Neutrophil (primary cell): ENCODE measurements at regions not wholly inside any gene's neighbourhood (a gene's known extent, or its start where the extent isn't known, plus 50 kb on each side); places are given as distances from the start of the nearest gene placed in this dataset.

Experiments used
- H3K27ac ChIP-seq: fragments of 200-600 bp; sonication (generic); 2 replicates; pipeline ENCODE4 v1.5.1; 2016; ENCODE audit warnings: mild to moderate bottlenecking, moderate library complexity
- H3K27me3 ChIP-seq: fragments of 200-600 bp; sonication (generic); 2 replicates; pipeline ENCODE4 v1.6.0; 2016; ENCODE audit warnings: mild to moderate bottlenecking
- H3K36me3 ChIP-seq: fragments of 200-600 bp; sonication (generic); 2 replicates; pipeline ENCODE4 v1.5.1; 2017
- H3K4me1 ChIP-seq, 2 experiments: fragments of 200-600 bp in 1 of 2; sonication (generic) in 1 of 2; 1 replicate in 1 of 2; 2 replicates in 1 of 2; pipeline versions ENCODE4 v1.5.1 to v1.6.1; 2013 to 2016; ENCODE audit warnings: low read depth in 1 of 2, low read length in 1 of 2, mild to moderate bottlenecking in 1 of 2, moderate library complexity in 1 of 2; ENCODE audit not compliant: control insufficient read depth in 1 of 2, insufficient read depth in 1 of 2
- H3K4me3 ChIP-seq, 2 experiments: fragments of 200-600 bp in 1 of 2; sonication (generic) in 1 of 2; 1 replicate in 1 of 2; 2 replicates in 1 of 2; pipeline ENCODE4 v1.5.1; 2013 to 2016; ENCODE audit warnings: low read depth in 1 of 2, low read length in 1 of 2, mild to moderate bottlenecking in 1 of 2, moderate library complexity in 1 of 2
- H3K9me3 ChIP-seq: fragments of 200-600 bp; sonication (generic); 2 replicates; pipeline ENCODE4 v1.5.1; 2016
- CTCF ChIP-seq: fragments of 200-600 bp; sonication (generic); IDR thresholded peaks from 2 replicates; pipeline ENCODE4 v1.5.1; 2016; ENCODE audit warnings: antibody characterized with exemption

GRCh38 chr3:94615275-94616065, 552.6 kb downstream of the NSUN3 start:
- Histone ChIP-seq H3K4me3 (no peak overlapping the region), H3K4me1 (no peaks in the 10 kb centered on the region), H3K36me3 (no peaks in the 10 kb centered on the region), H3K27me3 (no peaks in the 10 kb centered on the region), H3K9me3 (no peaks in the 10 kb centered on the region), H3K27ac (no peak overlapping the region)
- no peak for TF ChIP-seq CTCF

GRCh38 chr3:94616833-94617232, 554.0 kb downstream of the NSUN3 start:
- no peak overlapping the region for H3K4me3 ChIP-seq
- H3K27me3 ChIP-seq = no peaks in the 10 kb centered on the region
- H3K9me3 ChIP-seq = no peaks in the 10 kb centered on the region
- no peak overlapping the region for H3K27ac ChIP-seq
- TF ChIP-seq CTCF = no peak
- no peaks in the 10 kb centered on the region for H3K4me1 ChIP-seq
- no peaks in the 10 kb centered on the region for H3K36me3 ChIP-seq

DNA sequence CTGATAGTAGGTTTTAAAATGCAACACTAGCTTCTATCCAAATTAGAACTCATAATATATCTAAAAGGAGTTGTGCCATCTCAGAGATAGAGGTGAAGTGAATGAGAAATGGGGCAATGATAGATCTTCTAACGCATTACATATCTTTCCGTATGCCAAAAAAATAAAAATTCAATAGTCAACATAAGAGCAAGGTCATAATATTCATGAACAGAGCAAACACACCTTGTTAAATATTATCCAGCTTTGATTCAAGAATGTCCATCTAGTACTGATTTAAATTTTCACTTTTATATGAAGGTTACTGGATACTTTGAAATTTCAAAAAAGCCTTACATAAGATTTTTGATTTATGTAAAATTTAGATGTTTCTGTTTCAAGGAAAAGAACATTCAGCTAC, 554.5 kb downstream of the NSUN3 start:
- Histone ChIP-seq H3K36me3 (no peaks in the 10 kb centered on the region), H3K4me3 (no peak overlapping the region), H3K27ac (no peak overlapping the region), H3K27me3 (no peaks in the 10 kb centered on the region), H3K9me3 (no peaks in the 10 kb centered on the region), H3K4me1 (no peaks in the 10 kb centered on the region)
- TF ChIP-seq CTCF = no peak

DNA sequence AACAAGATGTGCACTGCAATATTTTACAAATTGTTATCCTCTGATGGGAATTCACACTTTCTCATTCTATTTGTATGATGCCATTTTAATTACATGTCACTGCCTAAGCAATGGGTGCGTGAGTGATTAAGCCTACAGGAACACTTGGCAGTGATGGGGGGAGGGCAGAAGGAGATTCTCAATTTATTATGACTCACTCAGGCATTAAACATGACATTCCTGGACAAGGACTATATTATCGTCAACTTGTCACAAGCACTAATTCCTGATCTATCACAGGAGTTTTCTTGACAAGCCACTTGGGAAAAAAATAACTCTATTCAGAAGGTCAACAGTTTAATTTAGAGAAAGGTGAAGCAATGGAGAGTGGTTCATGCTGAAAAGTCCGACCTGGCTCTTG, 556.8 kb downstream of the NSUN3 start:
- H3K27me3 ChIP-seq = no peaks in the 10 kb centered on the region
- no peak overlapping the region for H3K4me3 ChIP-seq
- no peak overlapping the region for H3K27ac ChIP-seq
- H3K9me3 ChIP-seq = no peaks in the 10 kb centered on the region
- H3K4me1 ChIP-seq = no peaks in the 10 kb centered on the region
- H3K36me3 ChIP-seq = no peaks in the 10 kb centered on the region
- TF ChIP-seq CTCF = no peak

DNA sequence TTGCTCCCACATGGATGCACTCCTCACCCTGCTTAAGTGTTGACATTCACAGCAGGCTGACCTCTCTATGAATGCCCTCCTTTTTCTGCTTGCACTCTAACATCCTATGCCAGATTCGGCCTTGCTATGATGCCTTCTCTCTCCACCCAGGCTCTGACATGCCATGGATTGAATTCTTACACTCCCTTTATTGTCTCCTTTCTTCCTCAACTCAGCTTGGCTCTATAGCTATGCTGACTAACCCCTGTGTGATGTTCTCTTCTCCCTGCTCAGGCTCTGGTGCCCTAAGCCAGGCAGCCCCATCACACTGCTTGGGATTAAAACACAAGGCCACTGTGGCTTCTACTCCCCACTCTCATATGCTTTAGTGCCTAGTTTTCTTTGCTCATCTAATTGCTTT, 563.7 kb downstream of the NSUN3 start:
- H3K4me3 ChIP-seq = no peak overlapping the region
- H3K27me3 ChIP-seq = no peaks in the 10 kb centered on the region
- TF ChIP-seq CTCF = no peak

More for the DNA sequence above, 563.7 kb downstream of the NSUN3 start:
- Histone ChIP-seq H3K36me3 (no peaks in the 10 kb centered on the region), H3K27ac (no peak overlapping the region), H3K4me1 (no peaks in the 10 kb centered on the region), H3K9me3 (no peaks in the 10 kb centered on the region)
